ENCODE measurements at regions not wholly inside any gene's neighbourhood (a gene's known extent, or its start where the extent isn't known, plus 50 kb on each side); places are given as distances from the start of the nearest gene placed in this dataset.
"Not testable (repeated sequence)": the region's sequence is repeated elsewhere in the genome, so short reads cannot be mapped to it uniquely, and the experiment has no call there.

- DNase-seq = no peak
These were observed 63.2 kb upstream of the SNX19 start for GRCh38 chr11:130979386-130979972.

GRCh38 chr11:130980071-130980862, 64.0 kb upstream of the SNX19 start:
- DNase-seq = no peak

DNA sequence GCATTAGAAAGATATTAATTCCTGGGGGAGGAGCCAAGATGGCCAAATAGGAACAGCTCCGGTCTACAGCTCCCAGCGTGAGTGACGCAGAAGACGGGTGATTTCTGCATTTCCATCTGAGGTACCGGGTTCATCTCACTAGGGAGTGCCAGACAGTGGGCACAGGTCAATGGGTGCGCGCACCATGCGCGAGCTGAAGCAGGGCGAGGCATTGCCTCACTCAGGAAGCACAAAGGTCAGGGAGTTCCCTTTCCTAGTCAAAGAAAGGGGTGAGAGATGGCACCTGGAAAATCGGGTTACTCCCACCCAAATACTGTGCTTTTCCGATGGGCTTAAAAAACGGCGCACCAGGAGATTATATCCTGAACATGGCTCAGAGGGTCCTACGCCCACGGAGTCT, 68.0 kb upstream of the SNX19 start:
- not testable (repeated sequence) for DNase-seq

DNA sequence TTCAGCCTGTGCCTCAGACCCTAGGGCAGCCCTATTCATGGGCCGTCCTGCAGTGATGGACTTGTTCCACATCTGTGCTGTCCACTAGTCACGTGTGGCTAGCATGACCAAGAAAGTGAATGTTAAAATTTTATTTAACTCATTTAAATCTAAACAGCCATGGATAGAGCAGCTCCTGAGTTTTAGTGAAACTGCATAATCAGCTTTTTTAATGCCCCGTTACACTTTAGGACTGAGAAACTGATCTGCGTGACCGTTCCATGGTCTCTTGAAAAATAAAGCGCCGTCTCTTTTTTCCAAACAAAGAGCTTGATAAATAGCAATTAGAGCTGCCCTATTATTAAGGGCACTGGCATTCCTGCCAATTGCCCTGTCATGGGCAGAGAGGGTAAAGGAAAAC, 76.5 kb upstream of the SNX19 start:
- DNase-seq = no peak

DNA sequence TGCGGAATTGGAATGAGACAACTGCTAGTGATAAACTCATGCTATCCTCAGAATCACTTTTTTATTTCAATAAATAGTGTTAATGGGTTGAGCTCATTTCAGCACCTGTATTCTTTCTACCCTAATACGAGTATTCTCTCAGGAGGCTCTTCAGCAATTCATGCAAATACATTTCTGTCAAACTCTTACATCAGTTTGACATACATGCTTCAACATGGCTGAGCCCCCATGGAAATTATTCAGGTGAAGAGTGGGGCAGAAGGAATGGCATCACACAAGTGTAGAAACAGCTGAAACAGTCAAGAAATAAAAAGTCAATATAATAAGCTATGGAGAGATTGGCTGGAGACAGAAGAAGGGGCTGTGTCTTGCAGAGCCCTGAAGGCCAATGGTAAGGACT, 77.8 kb upstream of the SNX19 start:
- no peak for DNase-seq

DNA sequence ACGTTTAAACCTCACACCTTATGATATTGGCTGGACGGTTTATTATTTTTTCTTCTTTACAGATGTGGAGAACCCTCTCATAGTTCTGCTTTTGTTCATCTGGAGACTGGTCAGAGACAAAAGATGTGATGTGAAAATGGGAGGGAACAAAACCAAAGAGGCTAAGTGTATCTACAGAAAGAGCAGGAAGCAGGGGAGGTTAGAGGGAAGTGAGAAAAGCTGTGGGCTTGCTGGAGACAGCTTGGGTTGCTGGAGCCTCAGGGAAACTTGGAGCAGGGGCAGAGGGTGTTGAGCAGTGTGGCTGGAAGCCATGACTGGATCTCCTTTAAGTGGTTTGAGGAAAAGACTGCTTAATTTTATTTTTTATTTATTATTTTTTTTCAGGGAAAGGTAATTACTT, 79.0 kb upstream of the SNX19 start:
- DNase-seq = no peak

DNA sequence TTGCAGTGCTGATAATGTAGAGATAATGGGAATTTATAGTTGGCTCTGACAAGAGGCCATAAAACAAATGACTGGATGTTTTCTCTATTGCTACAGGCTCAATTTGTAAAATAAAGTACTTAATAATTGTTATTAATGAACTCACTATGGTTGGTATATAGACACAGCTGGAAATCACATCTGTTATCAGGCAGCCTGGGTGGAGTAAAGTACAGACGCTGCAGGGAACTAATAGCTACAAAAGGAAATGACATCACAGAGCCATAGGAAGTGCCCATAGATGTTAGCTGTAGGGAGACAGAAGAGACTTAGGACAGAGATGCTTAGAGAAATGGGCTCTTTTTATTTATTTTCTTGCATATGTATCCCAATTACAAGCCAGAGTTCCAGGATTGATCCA, 81.0 kb upstream of the SNX19 start:
- DNase-seq = no peak

- no peak for DNase-seq
These were observed 82.8 kb upstream of the SNX19 start for GRCh38 chr11:130999086-130999485.

GRCh38 chr11:130999992-131000770, 83.9 kb upstream of the SNX19 start:
- no peak for DNase-seq

DNA sequence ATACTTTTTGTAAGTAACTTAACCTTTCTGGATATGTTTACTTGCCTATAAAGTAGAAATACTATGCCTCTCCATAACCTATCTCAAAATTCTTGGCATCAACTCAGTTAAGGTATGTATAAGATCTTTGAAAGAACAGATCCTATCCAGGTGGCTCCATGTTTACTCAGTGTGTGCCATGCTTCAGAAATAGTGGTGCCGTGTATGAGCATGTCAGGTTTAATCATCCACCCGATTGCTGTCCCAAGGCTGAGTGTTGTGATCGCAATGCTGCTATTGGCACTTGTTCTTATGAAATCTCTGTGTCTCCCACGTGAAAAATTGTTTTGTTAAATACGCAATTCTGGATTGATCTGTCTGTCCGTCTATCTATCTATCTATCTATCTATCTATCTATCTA, 85.9 kb upstream of the SNX19 start:
- no peak for DNase-seq

DNA sequence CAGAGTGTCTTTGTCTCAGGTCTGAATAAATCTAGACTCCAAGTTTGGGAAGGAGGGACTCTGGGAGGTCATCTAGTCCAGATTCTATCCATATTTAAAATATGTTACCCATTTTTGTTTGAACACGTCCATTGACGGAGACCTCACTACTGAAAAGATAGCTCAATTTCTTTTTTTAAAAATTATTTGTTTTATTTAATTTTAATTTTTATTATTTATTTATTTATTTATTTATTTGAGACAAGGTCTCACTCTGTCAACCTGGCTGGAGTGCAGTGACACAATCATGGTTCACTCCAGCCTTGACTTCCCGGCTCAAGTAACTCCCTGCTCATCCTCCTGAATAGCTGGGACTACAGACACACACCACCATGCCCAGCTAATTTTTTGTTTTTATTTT, 89.5 kb upstream of the SNX19 start:
- DNase-seq = no peak

DNA sequence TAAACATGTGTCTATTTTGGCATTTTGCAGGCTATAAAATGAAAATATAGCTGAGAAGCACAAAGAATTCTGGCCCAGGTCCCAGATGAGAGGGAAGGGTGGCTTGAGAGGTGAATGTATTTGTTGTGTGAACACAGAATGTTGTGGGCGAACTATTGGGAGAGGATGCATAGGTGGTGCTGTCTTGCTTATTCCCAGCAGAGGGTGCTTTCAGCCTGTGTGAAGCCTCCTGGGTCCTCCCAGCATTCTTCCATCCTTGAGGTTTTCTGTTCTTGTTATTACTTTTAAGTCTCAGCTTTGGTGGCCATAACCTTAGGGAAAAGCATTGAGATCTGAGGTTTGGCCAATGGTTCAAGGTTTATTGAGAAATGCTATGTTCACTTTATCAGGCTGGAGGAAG, 108.7 kb upstream of the SNX19 start:
- DNase-seq = no peak

- no peak for DNase-seq
These were observed 109.3 kb upstream of the SNX19 start for GRCh38 chr11:131025421-131026125.

DNA sequence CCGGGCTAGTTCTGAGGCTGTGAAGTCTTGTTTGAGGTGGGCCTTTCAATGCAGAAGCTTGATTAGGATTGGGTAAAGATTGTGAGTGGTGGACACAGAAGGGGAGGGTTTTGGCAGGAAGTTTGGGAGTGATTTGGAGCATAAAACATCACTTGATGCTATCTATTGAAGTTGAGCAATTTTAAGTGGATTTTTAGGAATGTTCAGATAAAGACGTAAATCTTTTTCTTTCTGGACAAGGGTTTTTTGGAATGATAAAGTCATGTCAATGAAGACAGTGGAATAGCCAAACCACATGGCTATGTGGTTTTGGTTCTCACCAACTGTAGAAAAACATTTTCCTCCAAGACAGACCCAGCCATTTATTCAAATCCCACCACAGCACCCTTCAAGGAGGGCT, 111.2 kb upstream of the SNX19 start:
- DNase-seq = no peak

DNA sequence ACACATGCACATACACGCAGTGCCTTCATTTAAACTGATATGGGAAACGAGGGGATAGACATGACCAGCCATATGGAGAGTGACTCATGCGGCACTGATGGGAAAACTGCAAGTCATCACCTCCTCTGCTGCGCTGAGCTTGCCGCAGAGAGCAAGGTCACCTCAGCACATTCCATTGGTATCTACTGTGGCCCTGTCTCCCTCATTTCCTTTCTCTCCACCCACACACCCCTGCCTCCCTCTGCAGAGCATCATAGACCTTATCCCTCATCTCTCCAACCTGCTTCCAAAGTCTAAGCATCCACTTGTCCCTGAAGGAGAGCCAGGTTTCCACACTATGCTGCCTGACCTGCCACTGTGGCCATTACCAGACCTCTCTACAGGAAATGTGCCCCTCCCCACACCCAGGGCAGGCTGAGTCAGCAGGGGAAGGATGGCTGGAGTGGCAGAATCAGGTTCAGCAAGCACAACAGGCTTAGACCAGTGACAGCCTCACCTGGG, 116.9 kb upstream of the SNX19 start:
- DNase-seq = no peak

- DNase-seq = no peak
These were observed 120.2 kb upstream of the SNX19 start for GRCh38 chr11:131036514-131036913.

GRCh38 chr11:131037873-131038272, 121.6 kb upstream of the SNX19 start:
- no peak for DNase-seq

GRCh38 chr11:131038597-131038996, 122.3 kb upstream of the SNX19 start:
- no peak for DNase-seq

DNA sequence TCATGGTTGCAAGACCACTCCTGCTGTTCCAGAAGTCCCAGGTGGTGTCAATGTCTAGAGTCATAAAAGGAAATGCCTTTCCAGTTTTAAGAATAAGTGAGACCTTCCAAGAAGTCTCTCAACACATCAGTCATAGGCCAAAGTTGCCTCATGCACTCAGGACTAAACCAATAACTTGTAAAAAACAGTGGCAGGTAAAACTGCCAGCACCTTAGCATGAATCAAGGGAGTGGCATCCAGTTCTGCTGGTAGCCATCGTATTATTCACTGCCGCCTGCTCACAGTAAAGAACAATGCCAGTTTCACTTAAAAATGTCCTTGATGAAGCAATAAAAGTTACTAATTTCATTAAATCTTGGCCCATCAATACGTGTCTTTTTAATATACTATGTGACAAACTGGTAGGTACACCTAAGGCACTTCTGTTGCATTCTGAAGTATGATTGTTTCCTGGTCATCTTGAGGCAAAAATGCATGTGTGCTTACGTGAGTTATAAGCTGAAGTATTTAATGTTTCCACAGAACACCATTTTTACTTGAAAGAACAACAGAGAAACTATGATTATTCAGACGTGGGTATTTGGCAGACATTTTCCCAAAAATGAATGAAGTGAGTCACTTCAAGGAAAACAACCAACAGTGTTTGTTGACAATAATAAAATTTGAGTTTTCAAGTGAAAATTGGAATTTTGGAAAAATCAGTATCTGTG, 125.2 kb upstream of the SNX19 start:
- DNase-seq = no peak

GRCh38 chr11:131042041-131042390, 125.7 kb upstream of the SNX19 start:
- no peak for DNase-seq

DNA sequence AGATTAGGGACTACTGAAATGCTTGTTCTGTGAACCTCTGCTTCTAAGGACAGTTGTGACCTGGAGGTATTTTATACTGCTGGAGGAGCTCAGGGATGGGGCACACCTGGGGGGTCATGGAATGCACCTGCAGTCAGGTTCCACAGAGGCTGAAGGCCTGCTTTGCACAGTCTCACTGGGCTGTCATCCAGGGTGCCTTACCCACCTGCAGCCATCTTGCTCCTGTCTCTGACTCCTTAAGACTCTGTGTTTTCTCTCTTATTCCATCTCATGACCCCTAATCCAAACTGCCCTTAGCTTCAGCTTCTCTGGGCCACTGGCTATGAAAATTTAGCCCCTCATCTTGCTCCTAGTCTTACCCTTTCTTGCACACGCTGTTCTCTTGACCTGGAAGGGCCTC, 127.0 kb upstream of the SNX19 start:
- no peak for DNase-seq

GRCh38 chr11:131044851-131045250, 128.6 kb upstream of the SNX19 start:
- DNase-seq = no peak

DNA sequence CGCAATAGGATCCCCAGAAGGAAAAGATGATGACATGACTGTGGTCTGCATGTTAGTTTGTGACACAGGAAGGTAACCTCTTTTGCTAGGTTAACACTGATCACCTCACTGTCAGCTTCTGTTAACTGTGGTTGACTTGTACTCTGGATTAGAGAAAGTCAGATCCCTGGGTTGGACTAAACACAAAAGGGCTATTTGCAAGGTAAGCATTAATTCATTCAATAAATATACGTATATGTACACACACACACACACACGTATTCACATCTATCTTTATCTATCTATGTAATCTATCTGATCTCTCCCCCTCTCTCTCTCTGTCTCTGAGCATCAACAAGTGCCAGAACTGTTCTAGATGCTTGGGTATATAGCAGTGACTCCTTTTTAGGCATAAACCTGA, 136.1 kb upstream of the SNX19 start:
- DNase-seq = no peak
